ENCODE measurements at regions not wholly inside any gene's neighbourhood (a gene's known extent, or its start where the extent isn't known, plus 50 kb on each side); places are given as distances from the start of the nearest gene placed in this dataset.

DNA sequence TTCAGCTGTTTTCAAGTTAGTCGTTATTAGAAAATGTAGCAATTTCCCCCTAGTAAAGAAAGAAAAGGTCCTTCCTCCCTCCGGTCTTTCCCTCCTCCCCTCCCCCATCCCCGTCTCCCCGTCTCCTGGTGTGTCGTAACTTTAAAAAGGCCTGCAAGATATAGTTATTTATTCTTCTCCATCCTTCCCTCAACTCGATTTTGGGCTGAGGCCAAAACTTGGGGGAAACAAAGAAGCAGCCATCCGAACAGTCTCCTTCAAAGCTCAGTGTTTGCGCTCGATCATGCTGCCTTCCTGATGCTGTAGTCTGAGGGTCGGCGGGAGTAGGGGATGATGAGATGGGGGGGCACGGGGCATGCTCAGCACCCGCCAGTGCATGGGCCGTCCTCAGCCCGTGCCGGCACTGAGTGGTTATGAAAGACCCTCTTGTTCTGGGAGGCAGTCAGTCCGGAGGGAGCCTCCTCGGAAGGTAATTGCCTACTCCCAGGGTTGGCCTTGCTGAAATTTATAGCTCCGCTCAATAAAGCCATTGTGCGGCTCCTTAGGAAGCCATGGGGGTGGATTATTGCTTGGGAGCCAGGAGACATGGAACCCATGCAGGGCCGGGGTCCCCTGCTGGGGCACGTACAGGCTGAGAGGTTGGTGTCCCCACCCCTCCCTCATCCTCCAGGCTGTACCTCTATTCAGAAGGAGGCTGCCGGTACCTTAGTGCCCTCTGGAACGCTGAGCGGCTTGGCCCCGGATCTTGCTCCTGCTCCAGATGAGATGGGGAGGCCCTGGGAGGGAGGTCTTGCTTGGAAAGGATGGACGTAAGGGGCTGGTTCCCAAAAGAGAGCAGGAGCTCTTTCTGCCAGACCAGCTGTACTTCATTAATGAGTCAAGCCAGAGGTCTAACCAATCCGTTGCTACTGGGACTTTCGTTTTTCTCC is 212.7 kb upstream of the CADM1 start:
- no peak overlapping the region for H3K4me3 ChIP-seq (ENCODE audit: low read depth, low read length)
- no peak for DNase-seq (ENCODE audit: low read depth)

DNA sequence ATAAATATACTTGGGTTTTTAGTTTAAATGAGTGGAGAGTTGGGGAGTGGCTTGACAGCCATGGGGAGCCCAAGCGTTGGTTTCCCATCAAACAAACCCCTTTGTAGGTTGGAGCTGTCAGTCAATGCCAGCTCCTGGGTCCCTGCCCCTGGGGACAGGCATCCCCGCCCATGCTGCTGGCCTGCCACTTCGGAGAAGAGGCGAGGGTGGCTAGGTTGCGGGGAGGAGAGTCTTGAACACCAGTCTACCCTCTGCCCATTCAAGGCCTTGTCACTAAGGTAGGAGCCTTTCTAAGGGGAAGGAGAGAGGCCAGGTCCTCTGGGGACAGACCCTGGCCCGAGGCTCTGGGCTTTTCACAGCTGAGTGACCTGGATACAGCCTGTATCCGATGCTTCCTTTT is 211.9 kb upstream of the CADM1 start:
- H3K4me3 ChIP-seq (ENCODE audit: low read depth, low read length) = no peak overlapping the region
- DNase-seq (ENCODE audit: low read depth) = no peak

DNA sequence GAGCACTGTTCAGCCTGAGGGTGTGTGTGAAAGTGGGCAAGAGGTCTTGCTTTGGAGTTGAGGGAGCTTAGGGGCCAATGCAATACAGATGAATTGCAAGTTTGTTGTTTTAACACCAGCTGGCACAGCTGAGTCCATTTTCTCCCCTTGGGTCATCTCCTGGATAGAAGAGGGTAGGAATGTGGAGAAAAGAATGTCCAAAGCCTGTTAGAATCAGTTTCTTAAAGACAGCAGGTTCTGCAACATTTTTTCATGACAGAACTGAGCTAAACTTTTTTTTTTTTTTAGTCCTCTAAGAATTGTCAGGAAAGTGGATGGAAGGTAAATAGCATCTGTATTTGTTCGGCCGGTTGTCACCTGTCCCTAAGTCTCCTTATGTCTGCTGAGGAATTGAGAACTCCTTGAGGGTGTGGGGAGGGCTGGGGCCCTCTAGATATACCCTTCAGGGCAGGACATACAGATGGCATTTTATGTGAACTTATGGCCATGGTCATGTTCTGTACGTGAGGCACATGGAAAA is 211.1 kb upstream of the CADM1 start:
- H3K4me3 ChIP-seq (ENCODE audit: low read depth, low read length) = no peak overlapping the region
- no peak for DNase-seq (ENCODE audit: low read depth)

DNA sequence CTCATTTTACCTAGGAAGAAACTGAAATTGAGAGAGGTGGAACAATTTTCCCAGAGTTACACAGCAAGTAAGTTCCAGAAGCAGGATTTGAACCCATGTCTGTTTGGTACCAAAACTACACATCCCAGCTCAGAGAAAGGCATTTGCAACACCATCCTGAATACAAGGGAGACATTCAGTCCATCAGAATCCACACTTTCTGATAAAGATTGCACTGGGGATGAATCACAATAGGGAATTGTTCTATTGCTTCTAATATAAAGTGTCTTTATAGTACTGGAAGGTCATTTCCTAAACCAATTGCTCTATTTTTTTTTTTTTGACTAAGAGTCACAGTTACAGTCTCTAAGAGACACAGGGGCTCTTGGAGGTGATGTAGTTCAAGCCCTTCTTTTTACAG is 208.1 kb upstream of the CADM1 start:
- no peak for DNase-seq (ENCODE audit: low read depth)
- H3K4me3 ChIP-seq (ENCODE audit: low read depth, low read length) = no peak overlapping the region

DNA sequence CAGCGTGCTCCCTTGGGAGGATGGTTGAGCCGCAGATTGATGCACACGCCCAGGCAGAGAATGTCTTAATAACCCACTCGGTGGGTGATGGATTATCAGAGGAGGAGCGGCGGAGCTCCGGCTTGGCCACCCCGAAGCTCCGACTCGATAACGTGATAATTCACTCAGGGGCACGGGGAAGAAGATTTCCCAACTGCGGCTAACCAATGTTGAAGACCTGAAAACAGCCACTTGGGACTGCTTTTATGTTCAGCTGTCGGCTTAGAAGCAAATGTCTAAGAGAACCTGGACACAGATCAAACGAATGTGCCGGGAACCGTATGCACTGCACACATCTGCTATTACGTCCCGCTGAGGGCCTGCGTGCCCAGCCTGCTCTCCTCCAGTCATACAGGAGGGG is 206.8 kb upstream of the CADM1 start:
- no peak for DNase-seq (ENCODE audit: low read depth)
- no peak overlapping the region for H3K4me3 ChIP-seq (ENCODE audit: low read depth, low read length)

DNA sequence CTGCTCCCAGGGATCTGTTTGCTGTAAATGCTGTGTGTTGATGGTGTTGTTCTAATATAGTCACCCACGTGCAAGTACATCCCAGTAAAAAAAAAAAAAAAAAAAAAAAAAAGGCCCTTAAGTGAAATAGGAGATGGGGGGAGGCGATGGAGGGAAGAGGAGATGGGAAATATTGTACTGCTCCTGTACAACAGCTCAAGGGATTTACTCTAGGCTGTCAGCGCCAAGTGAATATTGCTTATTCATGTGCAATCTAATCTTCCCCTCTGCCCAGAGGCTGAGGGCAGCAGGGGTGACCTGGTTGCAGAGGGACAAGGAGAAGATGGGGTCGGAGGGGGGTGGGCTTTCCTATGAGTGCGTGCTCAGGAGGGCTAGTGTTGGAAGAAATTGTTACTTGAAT is 206.2 kb upstream of the CADM1 start:
- DNase-seq (ENCODE audit: low read depth) = no peak
- no peak overlapping the region for H3K4me3 ChIP-seq (ENCODE audit: low read depth, low read length)

DNA sequence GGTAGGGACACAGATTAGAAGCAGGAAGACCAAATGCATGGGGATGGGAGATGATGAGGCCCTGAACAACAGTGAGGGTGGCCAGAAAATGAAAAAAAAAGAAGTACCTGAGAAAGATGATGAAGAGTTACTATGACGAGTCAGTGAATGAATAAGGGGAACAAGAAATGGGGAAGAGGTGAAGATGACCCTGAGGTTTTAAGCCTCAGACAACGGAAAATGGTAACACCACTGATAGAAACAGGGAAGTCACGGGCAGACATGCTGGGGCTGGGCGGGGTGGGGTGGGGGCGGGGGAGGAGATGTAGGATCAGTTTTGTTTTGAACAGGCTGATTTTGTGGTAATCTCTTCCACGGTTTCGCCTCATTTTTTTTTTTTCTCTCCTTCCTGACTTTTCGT is 205.1 kb upstream of the CADM1 start:
- DNase-seq (ENCODE audit: low read depth) = no peak
- H3K4me3 ChIP-seq (ENCODE audit: low read depth, low read length) = no peak overlapping the region

DNA sequence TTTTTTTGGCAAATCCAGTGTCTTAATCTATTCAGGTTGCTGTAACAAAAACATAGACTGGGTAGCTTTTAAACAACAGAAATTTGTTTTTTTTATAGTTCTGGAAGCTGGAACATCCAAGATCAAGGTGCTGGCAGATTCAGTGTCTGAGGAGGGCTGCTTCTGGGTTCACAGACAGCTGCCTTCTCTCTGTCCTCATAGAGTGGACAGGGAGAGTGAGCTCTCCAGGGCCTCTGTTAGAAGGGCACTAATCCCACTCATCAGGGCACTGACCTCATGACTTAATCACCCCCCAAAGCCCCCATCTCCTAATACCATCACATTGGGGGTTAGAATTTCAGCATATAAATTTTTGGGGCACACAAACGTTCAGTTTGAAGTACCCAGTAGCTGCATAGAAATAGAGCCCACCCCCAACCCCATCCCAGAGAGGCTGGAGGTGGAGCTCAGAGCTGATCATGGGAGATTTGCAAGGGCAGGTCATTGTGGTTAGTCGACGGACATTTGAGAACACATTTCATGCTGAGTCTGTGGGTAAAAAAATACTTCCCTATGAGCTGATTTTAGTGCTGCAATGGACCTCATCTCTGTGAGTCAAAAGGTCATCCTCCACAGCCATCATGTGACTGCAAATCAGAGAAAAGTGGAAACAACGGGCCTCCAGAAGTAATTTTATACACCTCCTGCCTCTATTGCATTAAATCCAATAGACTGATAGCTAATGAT is 203.1 kb upstream of the CADM1 start:
- no peak for DNase-seq (ENCODE audit: low read depth)

DNA sequence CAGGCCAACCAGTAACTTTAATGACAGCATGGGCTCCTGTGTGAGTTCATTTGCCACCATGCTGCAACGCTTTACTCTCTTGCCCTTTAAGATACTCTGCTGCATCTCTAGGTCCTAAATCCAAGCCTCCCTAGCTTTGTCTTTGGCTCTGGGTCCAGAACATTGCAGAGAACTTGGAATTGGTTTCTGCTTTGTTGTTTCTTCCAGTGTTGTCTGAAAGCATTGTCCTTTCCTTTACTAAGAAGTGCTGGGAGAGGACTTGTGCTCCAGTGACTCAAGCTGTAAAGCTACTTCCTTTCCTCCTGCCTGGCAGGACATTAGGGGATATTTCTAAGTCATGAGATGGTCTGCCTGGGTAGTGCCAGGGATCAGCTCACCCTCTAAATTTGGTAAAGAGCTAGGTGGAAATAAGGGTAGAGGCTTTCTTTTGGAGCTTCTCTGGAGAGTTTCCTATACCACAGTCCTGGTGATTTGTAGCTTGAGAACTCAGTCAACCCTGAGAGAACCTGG is 202.5 kb upstream of the CADM1 start:
- DNase-seq (ENCODE audit: low read depth) = no peak
- no peak overlapping the region for H3K4me3 ChIP-seq (ENCODE audit: low read depth, low read length)

More for the DNA sequence above, 203.1 kb upstream of the CADM1 start:
- no peak overlapping the region for H3K4me3 ChIP-seq (ENCODE audit: low read depth, low read length)

DNA sequence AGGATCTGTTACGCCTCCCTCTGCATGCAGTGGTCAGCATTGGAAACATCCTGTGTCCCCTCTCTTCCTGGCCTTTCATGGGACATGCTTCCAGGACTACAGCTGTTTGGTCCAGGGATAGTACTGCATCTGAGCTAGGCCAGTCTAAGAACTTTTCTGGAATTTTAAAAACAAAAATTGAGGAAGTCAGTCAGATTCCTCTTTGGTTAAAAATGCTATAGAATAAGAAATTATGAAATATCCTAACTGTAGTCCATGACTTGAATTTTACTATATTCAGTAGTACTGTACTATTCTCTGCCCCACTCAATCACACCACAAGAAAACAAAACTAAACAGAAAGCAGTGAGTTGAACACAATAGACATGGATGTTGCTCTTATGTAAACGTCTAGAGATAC is 201.0 kb upstream of the CADM1 start:
- DNase-seq (ENCODE audit: low read depth) = no peak
- H3K4me3 ChIP-seq (ENCODE audit: low read depth, low read length) = no peak overlapping the region

DNA sequence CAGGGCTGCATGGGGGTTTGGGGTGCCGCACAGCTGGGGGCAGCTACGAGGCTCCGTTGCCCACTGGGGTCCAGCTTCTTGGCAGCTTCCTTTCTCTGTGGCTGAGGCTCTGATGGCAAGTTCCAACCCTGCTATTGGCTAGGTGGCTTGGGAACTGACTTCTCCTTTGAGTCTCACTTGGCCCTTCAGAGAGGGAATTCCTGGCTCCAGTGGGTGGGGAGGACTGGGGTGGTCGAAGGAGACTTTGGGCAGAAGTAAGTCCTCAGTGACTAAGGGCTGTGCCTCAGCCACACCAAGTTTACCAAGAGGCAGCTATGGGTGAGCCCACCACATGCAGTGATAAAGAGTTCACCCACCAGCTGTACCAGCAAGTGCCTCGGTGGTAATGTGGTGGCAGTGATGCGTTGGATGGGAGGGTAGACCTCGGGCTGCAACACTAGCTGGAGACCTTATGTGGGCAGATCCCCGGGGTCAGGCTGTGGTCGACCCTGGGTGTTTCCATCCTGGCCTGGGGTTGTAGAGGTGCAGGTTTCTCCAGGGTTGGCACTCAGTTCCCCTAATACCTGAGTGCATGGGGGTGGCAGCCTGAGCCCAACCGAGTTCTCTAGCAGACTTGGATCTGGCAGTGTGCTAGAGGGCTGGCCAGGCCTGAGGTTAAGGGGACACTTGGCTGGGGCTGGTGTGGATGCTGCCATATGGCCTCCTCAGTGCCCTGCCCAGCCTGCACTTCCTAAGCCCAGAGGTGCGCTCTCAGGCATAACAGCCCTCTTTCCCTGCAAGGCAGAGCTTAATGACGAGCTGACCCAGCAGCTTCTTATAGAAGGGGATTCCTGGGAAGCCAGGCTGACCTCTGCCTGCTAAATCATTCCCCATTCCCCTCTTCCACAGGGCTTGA is 197.0 kb upstream of the CADM1 start:
- no peak overlapping the region for H3K4me3 ChIP-seq (ENCODE audit: low read depth, low read length)
- no peak for DNase-seq (ENCODE audit: low read depth)

DNA sequence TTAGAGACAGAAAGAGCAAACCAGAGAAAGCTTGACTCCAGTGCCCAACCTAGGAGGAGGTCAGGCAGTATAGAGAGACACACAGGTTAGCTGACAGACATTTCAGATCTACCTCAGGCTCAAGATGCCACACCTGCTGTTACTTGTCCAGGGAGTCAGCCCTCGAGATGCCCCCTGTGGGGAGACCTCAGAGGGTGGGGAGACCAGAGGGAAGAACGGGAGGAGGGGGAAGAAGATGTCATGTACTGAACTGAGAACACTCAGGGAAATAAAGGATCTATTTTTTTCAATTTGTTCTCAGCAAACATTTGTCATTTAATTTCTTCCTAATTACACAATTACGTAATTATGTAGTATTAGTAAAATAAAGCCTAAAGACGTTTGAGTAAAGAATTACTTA is 196.3 kb upstream of the CADM1 start:
- H3K4me3 ChIP-seq (ENCODE audit: low read depth, low read length) = no peak overlapping the region

DNA sequence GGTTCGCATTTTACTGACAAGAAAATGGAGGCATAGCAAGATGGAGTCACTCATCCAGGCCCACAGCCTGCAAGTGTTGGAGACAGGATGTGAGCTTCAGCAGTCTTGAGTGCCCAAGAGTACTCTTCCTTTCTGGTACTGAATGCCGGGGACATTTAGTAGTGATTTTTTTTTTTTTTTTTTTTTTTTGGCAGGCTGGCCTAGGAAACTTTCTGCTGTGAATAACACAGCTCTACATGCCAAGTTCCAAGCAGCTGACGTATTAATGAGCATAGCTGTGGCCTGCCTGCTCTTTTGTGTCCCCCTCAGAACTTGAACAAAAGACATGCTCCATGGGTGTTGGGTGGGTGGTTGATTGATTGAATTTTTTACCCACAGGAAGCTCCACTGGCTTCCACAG is 195.5 kb upstream of the CADM1 start:
- DNase-seq (ENCODE audit: low read depth) = no peak
- no peak overlapping the region for H3K4me3 ChIP-seq (ENCODE audit: low read depth, low read length)

More for the DNA sequence above, 196.3 kb upstream of the CADM1 start:
- DNase-seq (ENCODE audit: low read depth) = no peak

DNA sequence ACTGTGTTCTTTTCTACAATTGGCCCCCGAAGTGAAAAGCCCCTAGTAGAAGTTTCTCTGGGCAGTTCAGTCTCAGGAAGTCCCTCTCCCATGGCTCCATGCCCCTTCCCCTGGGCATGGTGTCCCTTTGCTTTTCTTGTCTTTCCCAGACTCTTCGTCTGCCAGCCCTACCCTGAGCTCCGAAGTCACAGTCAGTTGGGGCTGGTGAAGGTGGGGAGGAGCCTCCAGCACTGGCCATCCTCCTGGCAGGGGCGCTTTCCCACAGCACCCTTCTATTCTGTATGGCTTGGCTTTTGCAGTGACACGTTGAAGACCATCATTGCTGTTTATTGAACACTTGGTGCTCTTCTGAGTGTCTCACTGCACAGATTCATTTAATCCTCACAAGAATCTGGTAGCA is 195.1 kb upstream of the CADM1 start:
- H3K4me3 ChIP-seq (ENCODE audit: low read depth, low read length) = no peak overlapping the region
- no peak for DNase-seq (ENCODE audit: low read depth)

DNA sequence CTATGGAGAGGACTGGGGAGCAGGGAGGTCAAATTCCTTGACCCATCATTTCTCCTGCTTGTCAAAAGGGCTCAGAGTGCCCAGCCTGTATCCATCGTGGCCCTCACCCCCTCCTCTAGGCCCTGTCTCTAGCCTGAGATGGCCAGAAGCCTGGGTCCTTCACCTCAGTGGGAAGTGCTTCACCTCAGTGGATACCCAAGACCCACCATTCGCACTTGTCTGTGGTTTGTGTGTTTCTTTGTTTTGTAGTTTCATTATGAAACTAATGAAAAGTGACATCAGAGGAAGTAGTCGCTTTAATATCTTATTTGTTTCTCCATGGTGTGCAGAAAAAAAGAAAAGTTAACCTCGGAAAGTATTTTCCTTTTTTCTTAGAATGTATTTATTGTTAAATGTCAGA is 194.0 kb upstream of the CADM1 start:
- no peak overlapping the region for H3K4me3 ChIP-seq (ENCODE audit: low read depth, low read length)
- no peak for DNase-seq (ENCODE audit: low read depth)

DNA sequence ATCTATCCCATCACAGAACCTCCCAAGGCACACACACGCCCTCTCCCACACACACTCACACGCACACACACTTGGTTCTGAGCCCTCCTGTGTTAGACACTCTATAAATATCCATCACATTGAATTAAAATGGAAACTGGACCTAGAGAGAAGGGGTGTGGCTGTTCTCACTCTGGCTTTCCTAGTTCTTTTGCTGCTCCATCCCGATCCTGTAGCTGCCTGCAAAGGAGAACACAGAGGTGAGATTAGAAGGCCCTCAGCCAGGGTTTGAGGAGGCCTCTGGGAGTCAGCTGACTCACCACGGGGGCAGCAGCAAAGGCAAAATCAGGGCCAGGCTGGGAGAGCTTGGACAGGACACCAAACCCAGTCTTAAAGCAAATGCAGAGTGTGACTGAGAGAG is 192.3 kb upstream of the CADM1 start:
- DNase-seq (ENCODE audit: low read depth) = no peak
- no peak overlapping the region for H3K4me3 ChIP-seq (ENCODE audit: low read depth, low read length)

DNA sequence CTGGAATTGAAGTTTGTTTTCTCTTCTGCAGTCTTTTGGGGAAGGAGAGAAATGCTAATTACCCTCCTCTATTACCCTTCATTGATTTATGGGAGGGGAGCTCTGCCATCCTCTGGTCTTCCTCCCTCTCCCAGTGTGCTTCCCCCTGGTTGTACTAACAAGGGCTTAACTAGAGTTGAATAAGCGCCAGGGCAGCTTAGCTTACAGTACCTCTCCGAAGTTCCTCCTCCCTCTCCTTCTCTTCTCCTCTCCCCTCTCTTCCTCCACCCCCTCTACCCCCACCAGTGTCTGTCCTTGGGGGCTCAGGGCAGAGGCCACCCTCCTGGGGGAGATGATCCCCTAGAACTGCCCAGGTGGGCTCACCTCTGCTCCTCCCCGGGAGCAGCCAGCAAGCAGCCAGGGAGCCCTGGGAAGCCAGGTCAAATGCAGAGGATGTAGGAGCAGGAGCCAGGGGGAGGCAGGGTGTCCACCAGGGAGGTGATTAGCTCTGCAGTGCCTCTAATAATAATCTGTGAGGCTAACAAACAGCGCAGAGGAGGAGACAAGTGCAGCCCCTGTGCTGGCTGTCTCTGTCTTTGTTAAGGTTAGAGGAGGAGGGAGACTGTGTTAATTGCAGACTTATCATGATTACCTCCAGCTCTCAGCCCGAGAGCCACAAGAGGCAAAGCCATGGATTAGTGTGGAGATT is 191.6 kb upstream of the CADM1 start:
- DNase-seq (ENCODE audit: low read depth) = no peak
- H3K4me3 ChIP-seq (ENCODE audit: low read depth, low read length) = no peak overlapping the region

DNA sequence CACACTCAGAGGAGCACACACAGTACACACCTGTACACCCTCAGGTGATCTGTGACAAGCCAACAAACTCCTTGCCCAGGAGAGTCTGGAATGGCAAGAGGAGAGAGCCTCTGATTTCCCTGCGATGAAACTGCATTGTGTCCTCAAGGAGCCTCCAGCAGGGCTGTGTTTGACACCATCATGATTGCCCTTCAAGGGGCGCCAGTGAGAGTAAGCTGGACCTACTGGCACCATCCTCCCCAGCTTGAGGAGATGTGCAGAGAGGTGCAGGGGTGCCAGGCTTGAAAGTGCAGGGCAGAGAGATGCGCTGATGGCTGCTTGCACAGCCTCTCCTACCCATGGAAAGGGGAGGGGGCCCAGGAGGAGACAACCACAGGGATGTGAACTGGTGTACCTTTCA is 188.8 kb upstream of the CADM1 start:
- no peak overlapping the region for H3K4me3 ChIP-seq (ENCODE audit: low read depth, low read length)
- no peak for DNase-seq (ENCODE audit: low read depth)

DNA sequence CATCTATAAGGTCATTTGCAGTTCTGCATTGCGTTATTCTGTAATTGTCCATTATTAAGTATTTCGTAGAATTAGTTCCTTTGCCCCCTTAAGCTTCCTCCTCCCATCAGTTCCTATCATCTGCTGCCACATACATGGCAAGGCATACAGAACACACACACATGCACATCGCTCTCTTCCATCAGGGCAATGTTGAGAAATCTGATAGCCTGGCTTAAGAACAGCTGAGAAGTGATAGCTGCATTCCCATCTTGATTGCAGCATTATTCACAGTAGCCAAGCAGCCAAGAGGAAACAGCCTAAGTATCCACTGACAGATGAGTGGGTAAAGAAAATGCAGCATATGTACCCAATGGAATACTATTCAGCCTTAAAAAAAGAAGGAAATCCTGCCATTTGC is 186.8 kb upstream of the CADM1 start:
- no peak for DNase-seq (ENCODE audit: low read depth)
- H3K4me3 ChIP-seq (ENCODE audit: low read depth, low read length) = no peak overlapping the region
